GM18873 (cell line): ENCODE measurements at regions not wholly inside any gene's neighbourhood (a gene's known extent, or its start where the extent isn't known, plus 50 kb on each side); places are given as distances from the start of the nearest gene placed in this dataset.

Experiments
- ATAC-seq: cut with Tn5 transposase; IDR thresholded peaks from one replicate; pipeline ENCODE4 v1.9.1; 2021; ENCODE audit warnings: mild to moderate bottlenecking, moderate library complexity, moderate number of reproducible peaks; ENCODE audit not compliant: unreplicated experiment, low FRiP score

DNA sequence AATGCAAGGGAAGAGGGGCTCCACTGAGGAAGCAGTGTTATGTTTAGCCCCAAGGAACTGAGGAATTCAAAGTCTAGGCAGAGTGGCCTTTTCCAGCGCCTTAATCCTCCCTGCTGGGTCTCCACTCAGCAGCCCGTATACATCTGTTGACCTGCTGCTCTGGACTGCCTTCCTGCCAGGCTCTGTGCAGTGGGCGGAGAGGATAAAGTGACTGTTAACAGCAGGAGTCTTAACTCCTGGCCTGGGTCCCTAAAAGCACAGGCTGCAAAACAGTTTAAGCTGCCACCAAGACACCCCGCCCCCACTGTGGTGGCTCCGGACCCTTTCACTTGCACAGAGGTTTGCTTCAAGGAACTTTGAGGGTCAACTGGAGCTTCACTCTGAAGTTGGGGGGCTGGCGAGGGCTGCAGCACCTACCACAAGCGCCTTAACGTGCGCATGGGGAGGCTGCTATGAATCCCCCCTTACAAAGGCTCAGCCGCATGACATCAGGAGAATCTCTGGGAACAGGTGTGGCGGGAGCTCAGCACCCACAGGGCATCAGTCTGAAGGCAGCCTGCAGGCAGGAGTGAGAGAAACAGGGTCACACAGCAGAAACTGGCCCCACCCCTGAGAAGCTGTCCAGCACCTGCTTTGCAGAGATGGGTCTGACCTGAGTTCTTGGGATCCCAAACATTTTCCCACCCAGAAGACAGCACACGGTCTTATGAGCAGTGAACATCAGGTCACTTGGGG lies 358.2 kb upstream of the GATB start:
- ATAC-seq: no peak

DNA sequence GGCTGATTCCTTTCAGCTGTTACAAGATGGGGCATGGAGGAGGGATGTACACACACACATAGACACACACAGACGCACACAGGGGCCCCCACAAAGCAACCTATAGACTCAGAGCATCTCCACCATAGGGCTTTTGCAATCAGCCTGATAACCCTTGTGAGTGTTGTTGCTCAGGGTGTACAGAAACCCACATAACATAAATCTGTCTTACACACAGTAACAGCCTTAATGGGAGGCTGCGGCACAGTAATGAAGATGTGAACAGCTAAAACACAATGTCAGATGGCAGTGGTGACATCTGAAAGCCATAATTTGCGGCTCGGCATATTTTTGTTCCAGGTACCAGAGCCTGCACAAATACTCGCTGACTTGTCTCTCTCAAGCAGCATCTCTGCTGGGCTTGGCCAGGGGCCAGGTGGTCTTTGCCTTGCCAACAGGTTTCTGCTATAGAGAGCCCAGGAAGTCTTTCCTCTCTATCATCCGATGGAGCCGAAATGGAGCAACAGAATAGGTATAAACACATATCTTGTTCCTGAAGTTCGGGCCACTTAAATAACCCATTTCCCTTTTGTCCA lies 357.2 kb upstream of the GATB start:
- ATAC-seq: no peak

DNA sequence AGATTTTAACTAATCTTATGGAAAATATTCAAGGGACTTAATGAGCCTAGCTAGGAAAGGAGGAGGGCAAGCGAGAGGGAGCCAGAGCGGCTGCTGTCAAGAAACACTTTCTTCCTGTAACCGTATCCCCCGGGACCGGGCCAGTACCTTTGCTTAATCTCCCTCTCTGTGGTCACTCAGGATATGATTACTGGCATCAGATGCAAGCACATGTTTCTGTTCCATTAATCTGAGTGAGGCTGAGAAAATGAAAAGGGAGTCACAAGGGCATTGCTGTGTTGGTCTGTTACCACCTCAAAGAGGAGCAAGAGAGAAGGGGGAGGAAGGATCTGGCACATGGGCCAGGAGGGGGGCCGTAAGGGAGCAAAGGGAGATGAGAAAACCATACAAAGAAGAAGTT lies 356.7 kb upstream of the GATB start:
- no peak for ATAC-seq

DNA sequence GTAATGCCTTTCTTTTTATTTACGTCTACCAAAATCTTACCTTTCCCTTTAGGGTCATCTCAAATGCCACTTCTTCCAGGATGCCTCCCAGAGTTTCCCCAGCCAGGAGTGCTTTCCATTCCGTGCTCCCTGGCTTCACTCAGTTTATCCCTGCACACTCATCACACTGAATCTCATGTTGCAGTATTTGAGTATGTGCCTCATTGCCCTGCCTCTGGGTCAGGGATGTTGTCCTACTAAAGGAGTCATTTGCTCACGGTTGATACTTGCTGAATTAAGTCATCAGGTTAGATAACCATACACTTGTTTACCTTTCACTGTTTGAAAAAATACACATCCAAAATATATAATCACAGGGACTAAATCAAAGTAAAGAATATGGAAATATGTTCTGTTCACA lies 356.2 kb upstream of the GATB start:
- no peak for ATAC-seq

DNA sequence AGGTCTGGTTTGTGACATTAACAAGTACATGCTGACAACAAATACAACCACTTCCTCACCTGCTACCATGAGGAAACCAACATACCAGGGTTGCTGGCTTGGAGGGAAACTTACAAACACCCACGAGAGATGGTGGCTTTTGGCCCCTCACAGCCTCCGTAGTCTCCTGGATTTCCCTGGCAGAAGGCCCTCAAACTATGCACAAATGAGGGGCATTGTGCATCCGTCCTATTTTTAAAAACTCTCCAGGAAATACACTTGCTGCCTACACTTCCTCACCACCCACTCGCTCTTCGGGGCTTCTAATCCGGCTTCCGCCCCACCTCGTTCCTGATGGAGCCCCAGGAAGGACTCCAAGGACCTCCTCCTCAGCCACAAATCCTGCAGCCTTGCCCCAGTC lies 355.0 kb upstream of the GATB start:
- no peak for ATAC-seq

DNA sequence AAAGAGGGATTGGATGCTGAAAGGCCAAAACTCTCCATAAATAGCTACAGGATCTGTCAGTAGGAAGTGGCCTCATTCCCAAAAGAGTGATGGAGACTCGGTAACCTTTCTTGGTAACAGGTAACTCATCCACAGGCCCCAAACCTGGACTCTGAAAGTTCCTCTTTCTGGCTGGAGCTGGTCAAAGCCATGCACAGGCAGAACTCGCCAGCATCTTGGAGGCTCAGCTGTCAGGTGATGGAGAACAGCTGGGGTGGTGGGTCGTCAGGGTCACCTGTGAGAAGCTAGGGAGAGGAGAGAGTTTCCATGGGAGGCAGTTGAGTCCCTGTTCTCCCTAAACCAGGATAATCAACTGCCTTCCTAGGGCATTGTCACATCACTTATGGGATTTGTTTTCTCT lies 354.3 kb upstream of the GATB start:
- no peak for ATAC-seq

DNA sequence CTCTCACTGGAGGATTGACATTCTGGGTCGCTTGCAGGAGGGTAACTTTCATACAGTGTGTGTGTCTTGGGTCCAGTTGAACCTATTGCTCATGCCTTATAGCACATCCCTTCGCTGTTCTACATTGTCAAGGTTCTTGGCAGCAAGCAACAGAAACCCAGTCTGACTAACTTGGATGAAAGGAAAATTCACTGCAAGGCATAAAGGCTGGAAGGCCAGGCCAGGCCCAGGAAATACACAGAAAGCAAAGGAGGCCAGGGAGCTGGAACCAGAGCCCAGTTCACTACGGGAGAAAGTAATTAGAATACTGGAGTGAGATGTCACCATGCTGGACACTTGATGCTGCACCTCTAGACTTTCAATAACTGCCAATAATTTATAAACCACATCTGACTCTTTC lies 353.8 kb upstream of the GATB start:
- ATAC-seq: no peak

DNA sequence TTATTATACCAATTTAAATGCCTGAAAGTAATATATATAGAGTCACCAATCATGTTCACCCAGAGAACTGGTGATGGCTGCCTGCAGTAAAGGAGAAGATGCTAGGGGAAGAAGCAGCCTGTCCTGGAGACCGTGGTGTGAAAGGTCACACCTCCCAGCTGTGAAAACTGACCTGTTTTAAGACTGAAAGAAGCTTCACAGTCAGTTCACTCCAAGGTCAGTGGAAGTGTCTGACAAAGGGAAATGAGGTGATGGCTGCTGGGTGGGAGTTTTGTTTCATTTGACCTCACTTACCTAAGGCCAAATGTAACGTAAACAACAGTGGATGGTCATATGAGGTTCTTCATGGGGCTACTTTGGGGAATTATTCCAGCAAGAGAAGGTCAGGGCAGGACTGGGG lies 352.1 kb upstream of the GATB start:
- ATAC-seq: peak; percentile 79

DNA sequence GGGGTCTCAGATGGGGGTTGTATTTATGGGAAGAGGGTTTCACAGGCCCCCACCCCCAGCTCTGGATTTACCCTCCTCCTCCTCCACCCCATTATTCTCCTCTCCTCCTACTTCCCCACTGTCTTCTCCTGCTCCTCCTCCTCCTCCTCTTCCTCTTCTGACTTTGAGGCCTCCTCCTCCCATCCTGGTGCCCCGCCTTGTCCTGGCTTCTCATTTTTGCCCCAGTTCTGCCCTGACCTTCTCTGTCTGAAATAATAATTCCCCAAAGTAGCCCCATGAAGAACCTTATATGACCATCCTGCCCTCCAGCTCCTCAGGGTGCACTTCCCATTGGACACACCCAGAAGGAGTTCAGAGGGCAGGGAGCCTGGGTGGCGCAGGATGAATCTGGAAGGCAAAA lies 351.4 kb upstream of the GATB start:
- ATAC-seq: no peak

DNA sequence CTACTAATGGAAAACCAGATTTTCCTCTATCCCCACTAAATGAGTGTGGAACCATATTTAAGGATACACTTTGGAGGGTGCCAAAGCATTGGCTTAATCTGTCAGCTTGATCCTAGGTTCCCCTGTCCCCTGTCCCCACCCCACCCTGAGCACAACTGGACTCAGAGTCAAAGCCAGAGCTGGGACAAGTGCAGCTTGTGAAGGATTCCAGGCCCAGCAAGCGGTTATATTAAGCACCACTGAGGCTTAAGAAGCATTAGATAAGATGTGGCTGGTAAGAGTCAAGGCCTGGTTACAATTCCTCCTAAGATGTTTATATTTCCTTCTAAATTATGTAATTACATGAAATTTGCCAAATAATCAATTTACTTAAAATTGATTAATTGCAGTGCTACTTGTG lies 350.0 kb upstream of the GATB start:
- ATAC-seq: no peak

DNA sequence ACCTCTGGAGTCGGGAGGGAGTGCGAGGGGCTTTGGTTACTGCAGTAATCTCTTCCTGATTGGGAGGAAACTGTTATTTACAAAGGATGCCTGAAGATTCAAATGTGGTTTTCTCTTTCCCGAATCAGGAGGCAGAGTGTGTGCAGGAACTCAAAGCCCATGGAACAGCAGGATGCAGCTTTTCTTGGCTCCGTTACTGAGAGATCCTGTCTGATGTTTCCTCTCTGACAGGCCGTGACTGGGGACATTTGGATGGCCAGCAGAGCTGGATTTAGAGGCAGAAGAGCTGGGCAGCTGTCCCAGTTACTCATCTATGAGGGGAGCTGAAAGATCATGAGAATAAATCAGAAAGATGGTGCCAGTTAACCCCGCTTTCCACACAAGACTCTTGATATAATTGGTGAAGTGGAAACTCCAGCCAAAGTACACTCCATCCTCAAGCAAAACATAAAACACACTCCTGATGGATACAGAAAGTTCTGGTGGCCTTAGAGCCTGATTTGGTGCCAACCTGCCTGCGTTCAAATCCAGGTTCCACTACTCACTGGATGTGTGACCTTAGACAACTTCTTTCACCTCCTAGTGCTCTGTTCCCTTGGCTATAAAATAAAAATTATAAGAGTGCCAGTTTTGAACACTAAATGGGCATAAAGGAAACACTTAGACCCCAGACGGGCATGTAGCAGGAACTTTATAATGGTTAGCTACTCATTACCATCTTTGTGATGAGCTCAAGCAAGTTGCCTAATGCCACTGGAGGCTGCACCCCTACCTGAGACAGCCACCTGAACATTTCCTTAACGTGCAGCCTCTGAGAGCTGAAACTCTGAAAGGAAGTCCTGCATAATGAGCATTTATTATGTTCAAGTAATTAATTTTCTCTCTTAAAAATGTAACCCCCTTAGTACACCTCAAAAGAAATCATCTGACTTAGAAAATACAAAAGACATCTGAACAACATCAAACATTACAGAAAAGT lies 349.0 kb upstream of the GATB start:
- ATAC-seq: no peak

DNA sequence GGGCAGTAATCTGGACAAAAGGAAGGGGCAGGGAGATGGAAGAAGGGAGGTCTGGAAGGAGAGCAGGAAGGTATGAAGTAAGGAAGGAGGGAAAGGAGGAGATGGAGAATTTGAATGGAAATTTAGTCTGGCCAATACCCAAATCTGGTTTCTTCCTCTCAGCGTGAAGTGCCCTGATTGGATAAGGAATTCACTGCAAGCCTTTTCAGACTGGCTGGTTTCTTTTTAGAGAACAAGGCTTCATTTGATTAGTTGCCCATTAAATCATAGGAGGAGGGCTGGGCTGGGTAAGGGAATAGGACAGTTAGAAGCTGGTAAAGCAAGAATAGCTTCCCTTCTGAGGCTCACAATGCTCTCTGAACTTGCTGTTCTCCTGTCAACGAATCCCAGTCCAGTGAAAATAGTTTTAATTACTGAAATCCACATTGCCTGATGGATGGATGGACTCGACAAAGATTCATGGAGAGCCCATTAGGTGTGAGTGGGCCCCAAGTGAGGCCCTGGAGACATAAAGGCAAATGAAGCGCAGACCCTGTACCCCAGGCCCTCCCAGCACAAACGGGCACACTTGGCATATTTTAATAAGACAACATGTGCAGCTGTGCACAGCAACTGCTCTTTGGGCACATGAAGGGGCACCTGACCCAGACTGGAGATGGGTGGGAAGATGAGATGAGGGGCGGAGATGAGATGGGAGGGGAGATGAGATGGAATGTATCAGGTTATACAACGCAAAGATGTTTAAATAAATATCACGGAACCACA lies 347.1 kb upstream of the GATB start:
- ATAC-seq: no peak

DNA sequence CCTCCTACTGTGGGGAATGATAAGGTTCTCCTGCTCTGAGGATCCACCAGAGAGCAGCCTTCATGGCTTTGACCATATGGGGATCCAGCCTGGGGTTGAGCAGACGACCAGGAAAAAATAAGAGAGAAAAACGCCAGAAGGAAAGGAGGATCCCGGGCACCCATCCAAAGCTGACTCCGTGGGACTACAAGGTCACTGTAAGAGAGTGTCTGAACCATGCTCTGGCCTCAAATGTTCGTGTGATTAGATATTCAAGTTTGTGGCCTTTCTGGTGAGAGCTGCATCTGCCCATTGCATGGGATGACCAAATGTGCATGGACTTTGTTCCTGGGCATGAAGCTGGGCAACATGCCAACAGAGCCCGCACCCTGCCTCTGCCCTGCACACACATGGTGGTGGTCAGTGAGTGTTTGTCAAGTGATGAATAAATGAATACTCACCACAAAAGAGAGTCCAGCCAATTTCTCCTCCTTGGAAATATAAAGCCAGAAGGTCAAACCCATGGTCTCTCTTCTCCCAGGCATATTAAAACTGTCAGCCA lies 346.0 kb upstream of the GATB start:
- no peak for ATAC-seq

DNA sequence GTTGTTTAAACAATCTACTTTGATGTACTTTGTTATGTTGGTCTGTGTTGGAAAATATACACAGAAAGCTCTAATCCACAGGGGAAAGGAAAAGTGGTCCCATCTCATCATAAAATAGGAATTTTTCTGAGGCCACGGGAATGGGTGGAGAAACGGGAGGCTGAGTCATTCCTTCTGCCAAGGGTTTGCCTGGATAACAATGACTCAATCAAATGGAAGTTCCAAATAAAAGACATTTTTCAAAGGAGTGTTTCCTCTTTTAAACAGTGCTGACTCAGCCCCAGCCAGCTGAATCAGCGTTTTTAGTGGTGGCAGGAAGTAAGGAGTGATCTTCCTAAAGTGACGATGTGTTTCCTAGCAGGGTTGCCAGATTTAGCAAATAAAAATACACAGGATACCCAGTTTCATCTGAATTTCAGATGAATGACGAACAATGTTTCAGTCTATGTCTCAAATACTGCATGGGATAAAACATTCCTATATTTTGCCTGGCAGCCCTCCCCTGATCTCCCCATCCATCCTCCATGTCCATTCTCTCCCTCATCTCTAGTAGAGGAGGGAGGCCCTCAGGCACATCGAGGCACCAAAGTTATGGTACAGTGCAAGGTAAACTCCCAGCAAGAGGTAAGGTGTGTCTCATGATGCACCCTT lies 345.4 kb upstream of the GATB start:
- ATAC-seq: no peak

DNA sequence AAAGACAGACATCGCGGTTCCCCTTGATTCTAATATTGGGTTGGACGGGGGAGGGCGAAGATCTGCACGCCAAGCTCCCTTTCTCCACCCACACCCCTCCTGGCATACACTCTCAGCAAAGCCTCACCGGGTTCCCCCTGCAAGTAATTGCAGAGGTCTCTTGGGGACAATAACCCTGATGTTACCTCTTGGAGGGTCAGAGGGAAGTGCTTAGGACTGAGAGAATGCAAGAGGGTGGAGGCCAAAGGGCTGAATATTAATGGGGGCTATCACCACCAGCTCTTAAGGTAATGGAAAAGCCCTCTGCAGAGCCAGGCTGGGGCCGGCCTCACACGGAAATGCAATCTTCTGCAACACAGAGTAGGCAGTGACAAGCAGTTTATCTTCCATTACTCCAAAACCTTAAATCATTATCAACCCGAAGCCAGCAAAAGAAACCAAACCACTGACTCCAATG lies 344.1 kb upstream of the GATB start:
- ATAC-seq: no peak

DNA sequence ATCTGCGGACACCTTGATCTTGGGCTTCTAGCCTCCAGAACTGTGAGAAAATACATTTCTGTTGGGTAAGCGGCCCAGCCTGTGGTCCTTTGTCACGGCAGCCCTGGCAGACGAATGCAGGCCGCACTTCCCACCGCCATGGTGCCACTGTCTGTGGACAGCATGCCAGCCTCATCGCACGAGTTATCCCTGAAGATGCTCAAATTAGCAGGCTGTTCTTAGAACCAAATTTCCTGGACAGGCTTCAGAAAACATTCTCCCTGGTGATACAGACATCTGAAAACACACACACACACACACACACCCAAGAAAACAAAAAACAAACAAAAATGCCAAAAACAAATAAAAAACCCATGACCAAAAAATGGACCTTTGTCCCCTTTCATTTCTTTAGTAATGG lies 343.5 kb upstream of the GATB start:
- no peak for ATAC-seq

DNA sequence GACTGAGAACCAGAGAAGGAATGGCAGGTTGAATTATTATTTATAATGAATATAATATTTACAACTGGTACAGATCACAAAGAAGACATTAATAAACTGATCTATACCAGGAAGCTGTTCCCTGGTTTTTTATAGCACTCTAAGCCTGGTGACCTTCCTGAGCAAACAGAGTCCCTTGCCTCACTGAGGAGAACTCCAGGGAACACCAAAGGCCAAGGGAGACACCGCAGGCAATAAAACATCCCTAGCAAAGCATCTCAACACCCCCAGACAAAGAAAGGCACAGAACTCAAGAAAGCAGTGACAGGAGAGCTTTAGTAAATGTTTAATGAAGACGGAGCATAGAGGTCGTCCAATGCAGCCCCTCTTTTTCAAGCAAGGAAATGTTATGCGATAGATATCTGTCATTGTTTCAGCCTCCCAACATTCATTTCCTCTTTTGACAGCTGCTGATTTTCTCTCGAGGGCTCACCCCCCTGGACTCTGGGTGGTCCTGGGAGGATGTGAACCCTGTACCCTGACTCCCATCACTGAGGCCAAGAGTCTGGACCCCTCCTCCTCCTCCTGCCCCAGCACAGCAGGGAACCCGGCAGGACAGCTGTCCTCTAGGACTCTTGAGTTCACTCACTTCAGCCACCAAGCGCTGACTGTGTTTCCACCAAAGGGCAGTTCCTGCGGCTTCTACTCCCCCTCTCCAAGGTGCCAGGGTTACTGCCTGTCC lies 342.5 kb upstream of the GATB start:
- ATAC-seq: no peak

DNA sequence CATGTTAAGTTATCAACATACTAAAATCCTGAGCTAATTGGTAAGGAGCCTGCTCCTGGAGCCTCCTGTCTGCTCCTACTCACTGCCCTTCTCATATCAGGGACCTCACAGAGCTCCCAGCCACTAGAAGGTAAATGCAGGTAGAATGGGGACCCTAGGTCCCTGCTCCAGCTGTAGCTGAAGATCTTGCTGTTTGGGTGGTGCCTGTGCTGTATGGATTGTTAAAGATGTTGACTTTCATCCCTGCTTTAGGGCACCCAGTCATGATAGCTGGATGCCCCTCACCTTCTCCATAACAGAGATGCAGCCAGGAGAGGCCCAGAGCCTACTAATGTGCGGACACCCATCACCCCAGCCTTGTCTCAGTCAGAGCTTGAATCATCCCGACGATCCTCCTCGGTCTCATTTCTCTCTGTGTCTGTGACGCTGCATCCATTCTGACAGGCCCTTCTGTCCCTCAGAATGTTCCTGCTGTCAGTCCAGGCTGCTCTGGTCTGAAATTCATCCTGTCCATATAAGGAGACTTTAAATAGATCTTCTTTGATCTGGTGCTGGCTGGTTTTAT lies 341.7 kb upstream of the GATB start:
- ATAC-seq: no peak
